Esophagus muscularis mucosa (tissue), 4 donors: ENCODE measurements at regions not wholly inside any gene's neighbourhood (a gene's known extent, or its start where the extent isn't known, plus 50 kb on each side); places are given as distances from the start of the nearest gene placed in this dataset.

Experiments
- DNase-seq: peaks from one replicate; pipeline ENCODE4 v3.0.0-alpha.2; 2017; ENCODE audit errors: extremely low spot score
- H3K27ac ChIP-seq, 4 donors: fragments of 200-600 bp; sonication (generic); replicated peaks in 1 of 4; 1 replicate in 3 of 4; 2 replicates in 1 of 4; pipeline ENCODE4 v1.5.1; 2016 to 2019; ENCODE audit warnings: mild to moderate bottlenecking in 1 of 4
- H3K27me3 ChIP-seq, 4 donors: fragments of 200-600 bp; sonication (generic); one replicate each; pipeline versions ENCODE4 v1.5.1 to v1.6.0; 2016 to 2019
- H3K36me3 ChIP-seq, 4 donors: fragments of 200-600 bp; sonication (generic); one replicate each; pipeline ENCODE4 v1.5.1; 2016 to 2019
- H3K4me1 ChIP-seq, 4 donors: fragments of 200-600 bp; sonication (generic); one replicate each; pipeline ENCODE4 v1.5.1; 2016 to 2019
- H3K4me3 ChIP-seq, 4 donors: fragments of 200-600 bp; sonication (generic); 1 replicate in 2 of 4; 2 replicates in 2 of 4; pipeline ENCODE4 v1.5.1; 2016 to 2019; ENCODE audit warnings: mild to moderate bottlenecking in 4 of 4, moderate library complexity in 1 of 4
- H3K9me3 ChIP-seq, 4 donors: fragments of 200-600 bp; sonication (generic); 1 replicate in 3 of 4; 2 replicates in 1 of 4; pipeline ENCODE4 v1.5.1; 2016 to 2019
- CTCF ChIP-seq, 3 experiments: fragments of 200-600 bp in 2 of 3; fragments of 450-650 bp in 1 of 3; sonication (generic) in 2 of 3; IDR thresholded peaks; one replicate each; pipeline ENCODE4 v1.5.1; 2017 to 2019; ENCODE audit warnings: antibody characterized with exemption in 3 of 3, mild to moderate bottlenecking in 2 of 3, moderate library complexity in 1 of 3
- EP300 ChIP-seq: sonication (generic); formaldehyde crosslinking; IDR thresholded peaks from one replicate; pipeline ENCODE4 v1.6.1; 2017; ENCODE audit warnings: antibody characterized with exemption
- POLR2A ChIP-seq: fragments of 450-650 bp; IDR thresholded peaks from one replicate; pipeline ENCODE4 v1.6.1; 2017; ENCODE audit warnings: antibody characterized with exemption, moderate library complexity, mild to moderate bottlenecking, low read depth
- POLR2AphosphoS5 ChIP-seq, 2 donors: sonication (generic); formaldehyde crosslinking; IDR thresholded peaks; one replicate each; pipeline ENCODE4 v1.6.1; 2017; ENCODE audit warnings: antibody characterized with exemption in 2 of 2
- WGBS: methylation state at CpG from one replicate; pipeline ENCODE4 v1.1.5; 2018; 5-methylcytosine and 5-hydroxymethylcytosine counted together
- intact Hi-C: fragments of 100-400 bp; cut with DNase I; formaldehyde crosslinking; loops from one replicate; pipeline ENCODE4 v1.15.1; 2023

- no peak for DNase-seq
- H3K4me3 ChIP-seq, result no peak overlapping the region
- 68% methylated on average over 7 of the region's 9 CpGs for WGBS
Measured at GRCh38 chr7:3188946-3189345, 112.1 kb upstream of the SDK1 start.

GRCh38 chr7:3191548-3191947, 109.5 kb upstream of the SDK1 start:
- H3K27me3 ChIP-seq, result peaks cover 0 to 12% (median 0%) of the 10 kb centered on the region in 4 donors
- H3K36me3 ChIP-seq, result no peaks in the 10 kb centered on the region
- no peak overlapping the region for H3K4me3 ChIP-seq
- 72% methylated on average over 4 of the region's 4 CpGs for WGBS
- H3K9me3 ChIP-seq, result peaks cover 0 to 4% (median 0%) of the 10 kb centered on the region in 4 donors
- no peak overlapping the region for H3K27ac ChIP-seq
- intact Hi-C loops, result no loop called here
- H3K4me1 ChIP-seq, result no peaks in the 10 kb centered on the region
- TF ChIP-seq CTCF (IDR thresholded peaks at IDR 0.05) (no peak), POLR2AphosphoS5 (IDR thresholded peaks at IDR 0.05) (no peak)
- no peak for DNase-seq

More at GRCh38 chr7:3188946-3189345, 112.1 kb upstream of the SDK1 start:
- Histone ChIP-seq H3K27ac (no peak overlapping the region), H3K36me3 (no peaks in the 10 kb centered on the region), H3K9me3 (no peaks in the 10 kb centered on the region), H3K27me3 (peaks cover 0 to 12% (median 0%) of the 10 kb centered on the region in 4 donors), H3K4me1 (no peaks in the 10 kb centered on the region)
- TF ChIP-seq EP300 (no peak), CTCF (IDR thresholded peaks at IDR 0.05) (no peak), POLR2A (no peak), POLR2AphosphoS5 (IDR thresholded peaks at IDR 0.05) (no peak)
- intact Hi-C loops, result no loop called here

- TF ChIP-seq POLR2A (no peak), CTCF (IDR thresholded peaks at IDR 0.05) (no peak), POLR2AphosphoS5 (IDR thresholded peaks at IDR 0.05) (no peak), EP300 (no peak)
- no peak for DNase-seq
- intact Hi-C loops, result no loop called here
- H3K36me3 ChIP-seq, result no peaks in the 10 kb centered on the region
- peaks cover 0 to 18% (median 0%) of the 10 kb centered on the region in 4 donors for H3K27me3 ChIP-seq
- WGBS, result 73% methylated on average over 4 of the region's 4 CpGs
- H3K4me3 ChIP-seq, result no peak overlapping the region
- no peaks in the 10 kb centered on the region for H3K4me1 ChIP-seq
- H3K27ac ChIP-seq, result no peak overlapping the region
- H3K9me3 ChIP-seq, result peaks cover 0 to 4% (median 0%) of the 10 kb centered on the region in 4 donors
Measured at GRCh38 chr7:3192669-3193068, 108.4 kb upstream of the SDK1 start.

GRCh38 chr7:3193379-3194120, 107.5 kb upstream of the SDK1 start:
- Histone ChIP-seq H3K9me3 (peaks cover 0 to 4% (median under 1%) of the 10 kb centered on the region in 4 donors), H3K4me3 (no peak overlapping the region), H3K27me3 (peaks cover 0 to 13% (median 0%) of the 10 kb centered on the region in 4 donors), H3K36me3 (no peaks in the 10 kb centered on the region), H3K27ac (no peak overlapping the region), H3K4me1 (no peaks in the 10 kb centered on the region)
- TF ChIP-seq POLR2AphosphoS5 (IDR thresholded peaks at IDR 0.05) (no peak), POLR2A (no peak), CTCF (IDR thresholded peaks at IDR 0.05) (no peak), EP300 (no peak)
- WGBS, result 87% methylated on average over 9 of the region's 9 CpGs
- intact Hi-C loops, result no loop called here
- DNase-seq, result no peak
